ENCODE measurements at regions not wholly inside any gene's neighbourhood (a gene's known extent, or its start where the extent isn't known, plus 50 kb on each side); places are given as distances from the start of the nearest gene placed in this dataset.

GRCh38 chr12:115464111-115464581 is 780.2 kb upstream of the TBX3 start:
- Mint-ChIP-seq H3K27me3 (peaks cover 18% of the 10 kb centered on the region), H3K27ac (no peak overlapping the region), H3K36me3 (ENCODE audit: insufficient read depth) (no peaks in the 10 kb centered on the region), H3K4me3 (ENCODE audit: low read depth) (no peak overlapping the region), H3K9me3 (ENCODE audit: low read depth) (peaks cover 3% of the 10 kb centered on the region), H3K4me1 (ENCODE audit: low read depth) (no peaks in the 10 kb centered on the region)
- DNase-seq (ENCODE audit: low spot score, unreplicated experiment), result no peak
- TF ChIP-seq CTCF (IDR thresholded peaks at IDR 0.05; ENCODE audit: unreplicated experiment), result no peak

GRCh38 chr12:115461401-115461800 is 777.4 kb upstream of the TBX3 start:
- no peak for TF ChIP-seq CTCF (IDR thresholded peaks at IDR 0.05; ENCODE audit: unreplicated experiment)
- Mint-ChIP-seq H3K9me3 (ENCODE audit: low read depth) (peaks cover 3% of the 10 kb centered on the region), H3K4me3 (ENCODE audit: low read depth) (no peak overlapping the region), H3K36me3 (ENCODE audit: insufficient read depth) (no peaks in the 10 kb centered on the region), H3K27ac (no peak overlapping the region), H3K27me3 (peaks cover 27% of the 10 kb centered on the region), H3K4me1 (ENCODE audit: low read depth) (peaks cover 1% of the 10 kb centered on the region)
- no peak for DNase-seq (ENCODE audit: low spot score, unreplicated experiment)

- H3K27ac Mint-ChIP-seq, result no peak overlapping the region
- H3K4me3 Mint-ChIP-seq (ENCODE audit: low read depth), result no peak overlapping the region
- H3K4me1 Mint-ChIP-seq (ENCODE audit: low read depth), result peaks cover 15% of the 10 kb centered on the region
- no peak for DNase-seq (ENCODE audit: low spot score, unreplicated experiment)
- H3K9me3 Mint-ChIP-seq (ENCODE audit: low read depth), result peaks cover 3% of the 10 kb centered on the region
- TF ChIP-seq CTCF (IDR thresholded peaks at IDR 0.05; ENCODE audit: unreplicated experiment), result no peak
- no peaks in the 10 kb centered on the region for H3K36me3 Mint-ChIP-seq (ENCODE audit: insufficient read depth)
- peaks cover 25% of the 10 kb centered on the region for H3K27me3 Mint-ChIP-seq
These were observed 773.8 kb upstream of the TBX3 start for GRCh38 chr12:115457798-115458197.

- peak; percentile 42 for TF ChIP-seq CTCF (IDR thresholded peaks at IDR 0.05; ENCODE audit: unreplicated experiment)
- H3K4me1 Mint-ChIP-seq (ENCODE audit: low read depth), result peaks cover 22% of the 10 kb centered on the region
- peaks cover 25% of the 10 kb centered on the region for H3K27me3 Mint-ChIP-seq
- H3K36me3 Mint-ChIP-seq (ENCODE audit: insufficient read depth), result no peaks in the 10 kb centered on the region
- H3K9me3 Mint-ChIP-seq (ENCODE audit: low read depth), result peaks cover 3% of the 10 kb centered on the region
- no peak for DNase-seq (ENCODE audit: low spot score, unreplicated experiment)
- H3K27ac Mint-ChIP-seq, result no peak overlapping the region
- no peak overlapping the region for H3K4me3 Mint-ChIP-seq (ENCODE audit: low read depth)
These were observed 773.1 kb upstream of the TBX3 start for GRCh38 chr12:115456946-115457689.

- DNase-seq (ENCODE audit: low spot score, unreplicated experiment), result no peak
- no peaks in the 10 kb centered on the region for H3K36me3 Mint-ChIP-seq (ENCODE audit: insufficient read depth)
- TF ChIP-seq CTCF (IDR thresholded peaks at IDR 0.05; ENCODE audit: unreplicated experiment), result no peak
- H3K27me3 Mint-ChIP-seq, result peaks cover 29% of the 10 kb centered on the region
- no peak overlapping the region for H3K27ac Mint-ChIP-seq
- peaks cover 27% of the 10 kb centered on the region for H3K4me1 Mint-ChIP-seq (ENCODE audit: low read depth)
- H3K4me3 Mint-ChIP-seq (ENCODE audit: low read depth), result no peak overlapping the region
- H3K9me3 Mint-ChIP-seq (ENCODE audit: low read depth), result no peaks in the 10 kb centered on the region
These were observed 771.3 kb upstream of the TBX3 start for GRCh38 chr12:115455268-115455681.
